ENCODE measurements at regions not wholly inside any gene's neighbourhood (a gene's known extent, or its start where the extent isn't known, plus 50 kb on each side); places are given as distances from the start of the nearest gene placed in this dataset.

DNA sequence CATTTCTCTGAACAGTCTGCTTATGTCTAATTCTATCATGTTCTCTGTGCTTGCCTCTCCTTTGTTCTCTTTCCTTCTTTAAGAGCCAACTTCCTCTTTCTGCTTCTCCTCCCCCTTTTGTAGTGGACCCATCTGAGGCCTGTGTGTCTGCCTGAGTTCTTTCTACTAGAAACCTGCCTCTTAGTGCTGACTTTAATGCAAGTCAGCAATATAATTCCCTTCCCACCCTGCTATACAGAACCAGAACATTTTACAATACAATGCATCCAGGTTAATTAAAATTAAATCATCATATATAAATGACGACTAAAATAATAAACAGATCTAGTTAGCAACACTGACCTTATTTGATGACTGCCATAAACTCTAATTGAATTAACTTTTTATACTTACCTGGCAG lies 82.6 kb upstream of the GAS1 start:
- intact Hi-C loops (cut with micrococcal nuclease) = no loop called here
- ChIA-PET CTCF (no interaction called here), POLR2A (no interaction called here)
- Mint-ChIP-seq H3K4me3 (ENCODE audit: unreplicated experiment) (no peak overlapping the region), H3K9me3 (ENCODE audit: unreplicated experiment) (peaks cover 12% of the 10 kb centered on the region), H3K27me3 (ENCODE audit: insufficient read depth, unreplicated experiment) (no peaks in the 10 kb centered on the region), H3K4me1 (ENCODE audit: insufficient read depth, unreplicated experiment) (no peaks in the 10 kb centered on the region), H3K36me3 (ENCODE audit: insufficient read depth, unreplicated experiment) (no peaks in the 10 kb centered on the region), H3K27ac (ENCODE audit: low read depth, unreplicated experiment) (no peak overlapping the region)
- BruUV-seq (replicated peaks) = no TSS peak
- TF ChIP-seq, protein P1, sequence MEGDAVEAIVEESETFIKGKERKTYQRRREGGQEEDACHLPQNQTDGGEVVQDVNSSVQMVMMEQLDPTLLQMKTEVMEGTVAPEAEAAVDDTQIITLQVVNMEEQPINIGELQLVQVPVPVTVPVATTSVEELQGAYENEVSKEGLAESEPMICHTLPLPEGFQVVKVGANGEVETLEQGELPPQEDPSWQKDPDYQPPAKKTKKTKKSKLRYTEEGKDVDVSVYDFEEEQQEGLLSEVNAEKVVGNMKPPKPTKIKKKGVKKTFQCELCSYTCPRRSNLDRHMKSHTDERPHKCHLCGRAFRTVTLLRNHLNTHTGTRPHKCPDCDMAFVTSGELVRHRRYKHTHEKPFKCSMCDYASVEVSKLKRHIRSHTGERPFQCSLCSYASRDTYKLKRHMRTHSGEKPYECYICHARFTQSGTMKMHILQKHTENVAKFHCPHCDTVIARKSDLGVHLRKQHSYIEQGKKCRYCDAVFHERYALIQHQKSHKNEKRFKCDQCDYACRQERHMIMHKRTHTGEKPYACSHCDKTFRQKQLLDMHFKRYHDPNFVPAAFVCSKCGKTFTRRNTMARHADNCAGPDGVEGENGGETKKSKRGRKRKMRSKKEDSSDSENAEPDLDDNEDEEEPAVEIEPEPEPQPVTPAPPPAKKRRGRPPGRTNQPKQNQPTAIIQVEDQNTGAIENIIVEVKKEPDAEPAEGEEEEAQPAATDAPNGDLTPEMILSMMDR (IDR thresholded peaks at IDR 0.05; ENCODE audit: unreplicated experiment) = no peak
- DNase-seq (ENCODE audit: unreplicated experiment) = no peak

DNA sequence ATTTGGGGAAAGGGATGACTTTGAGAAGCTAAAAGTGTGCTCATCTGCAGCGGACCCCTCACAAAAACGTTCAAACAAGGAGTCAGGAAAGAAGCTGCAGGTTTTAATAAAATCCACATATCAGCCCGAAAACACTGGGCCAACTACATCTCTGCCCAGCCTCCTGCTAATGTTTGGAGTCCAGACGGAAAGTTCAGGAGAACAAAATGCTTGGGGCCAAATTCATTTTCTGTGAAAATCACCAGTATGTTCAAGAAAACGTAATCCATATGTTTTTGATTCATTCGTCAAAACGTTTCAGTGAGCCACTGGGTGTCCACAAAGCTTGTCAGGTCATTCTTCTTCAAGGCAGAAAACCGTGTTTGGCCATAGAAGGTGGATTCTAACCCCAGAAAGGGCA lies 87.5 kb upstream of the GAS1 start:
- intact Hi-C loops (cut with micrococcal nuclease) = no loop called here
- H3K27me3 Mint-ChIP-seq (ENCODE audit: insufficient read depth, unreplicated experiment) = no peaks in the 10 kb centered on the region
- H3K36me3 Mint-ChIP-seq (ENCODE audit: insufficient read depth, unreplicated experiment) = no peaks in the 10 kb centered on the region
- peaks cover 3% of the 10 kb centered on the region for H3K4me1 Mint-ChIP-seq (ENCODE audit: insufficient read depth, unreplicated experiment)
- BruUV-seq (replicated peaks) = no TSS peak
- no peaks in the 10 kb centered on the region for H3K9me3 Mint-ChIP-seq (ENCODE audit: unreplicated experiment)
- TF ChIP-seq, protein P1 (IDR thresholded peaks at IDR 0.05; ENCODE audit: unreplicated experiment) = no peak
- ChIA-PET POLR2A (no interaction called here), CTCF (no interaction called here)
- no peak overlapping the region for H3K4me3 Mint-ChIP-seq (ENCODE audit: unreplicated experiment)
- no peak overlapping the region for H3K27ac Mint-ChIP-seq (ENCODE audit: low read depth, unreplicated experiment)
- no peak for DNase-seq (ENCODE audit: unreplicated experiment)

DNA sequence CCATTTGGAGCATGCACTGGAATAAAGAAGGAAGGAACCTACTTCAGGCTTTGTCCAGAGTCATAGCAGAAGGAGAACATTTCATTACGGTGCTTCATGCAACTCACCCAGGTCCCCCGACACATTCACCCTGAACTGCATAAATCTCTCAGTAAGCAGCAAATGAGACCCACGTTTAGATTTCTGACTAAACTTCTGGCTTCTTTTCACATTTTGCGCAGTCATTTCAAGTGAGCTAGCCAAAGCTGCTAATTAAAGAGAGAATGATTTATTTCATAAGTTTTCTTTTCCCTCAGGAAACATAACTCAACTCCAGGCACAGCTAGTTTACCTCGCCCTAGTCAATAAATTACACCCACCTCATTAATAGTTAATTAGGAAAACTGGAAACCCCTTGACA lies 88.6 kb upstream of the GAS1 start:
- DNase-seq (ENCODE audit: unreplicated experiment) = no peak
- ChIA-PET CTCF (no interaction called here), POLR2A (no interaction called here)
- Mint-ChIP-seq H3K27me3 (ENCODE audit: insufficient read depth, unreplicated experiment) (no peaks in the 10 kb centered on the region), H3K36me3 (ENCODE audit: insufficient read depth, unreplicated experiment) (no peaks in the 10 kb centered on the region), H3K4me3 (ENCODE audit: unreplicated experiment) (no peak overlapping the region), H3K9me3 (ENCODE audit: unreplicated experiment) (peaks cover under 1% of the 10 kb centered on the region), H3K27ac (ENCODE audit: low read depth, unreplicated experiment) (no peak overlapping the region), H3K4me1 (ENCODE audit: insufficient read depth, unreplicated experiment) (peaks cover 5% of the 10 kb centered on the region)
- TF ChIP-seq, protein P1 (IDR thresholded peaks at IDR 0.05; ENCODE audit: unreplicated experiment) = no peak
- intact Hi-C loops (cut with micrococcal nuclease) = no loop called here
- no TSS peak for BruUV-seq (replicated peaks)

DNA sequence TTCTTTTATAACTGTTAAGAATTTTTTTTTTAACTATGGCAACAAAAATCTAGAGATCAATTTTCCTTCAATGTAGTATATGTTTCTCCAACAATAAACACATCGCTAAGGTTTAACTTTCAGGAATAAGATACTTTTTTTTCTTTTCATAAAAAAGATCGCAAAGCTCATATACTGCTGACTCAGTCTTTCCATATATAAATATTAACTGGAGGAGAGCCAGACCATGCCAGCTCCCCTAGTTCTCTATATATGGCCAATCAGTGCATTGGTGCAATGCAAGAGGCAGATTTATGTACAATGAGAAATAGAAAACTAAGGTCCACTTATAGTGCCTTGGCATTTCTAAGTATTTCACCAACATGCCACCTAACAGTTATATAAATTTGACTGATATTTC lies 89.2 kb upstream of the GAS1 start:
- Mint-ChIP-seq H3K4me1 (ENCODE audit: insufficient read depth, unreplicated experiment) (peaks cover 5% of the 10 kb centered on the region), H3K27me3 (ENCODE audit: insufficient read depth, unreplicated experiment) (no peaks in the 10 kb centered on the region), H3K4me3 (ENCODE audit: unreplicated experiment) (no peak overlapping the region), H3K27ac (ENCODE audit: low read depth, unreplicated experiment) (no peak overlapping the region), H3K36me3 (ENCODE audit: insufficient read depth, unreplicated experiment) (no peaks in the 10 kb centered on the region), H3K9me3 (ENCODE audit: unreplicated experiment) (peaks cover 7% of the 10 kb centered on the region)
- ChIA-PET CTCF (no interaction called here), POLR2A (no interaction called here)
- no peak for DNase-seq (ENCODE audit: unreplicated experiment)
- intact Hi-C loops (cut with micrococcal nuclease) = no loop called here
- no TSS peak for BruUV-seq (replicated peaks)
- TF ChIP-seq, protein P1 (IDR thresholded peaks at IDR 0.05; ENCODE audit: unreplicated experiment) = no peak
